Urothelium cell line (cell line): ENCODE measurements at regions not wholly inside any gene's neighbourhood (a gene's known extent, or its start where the extent isn't known, plus 50 kb on each side); places are given as distances from the start of the nearest gene placed in this dataset.
"Not testable (repeated sequence)": the region's sequence is repeated elsewhere in the genome, so short reads cannot be mapped to it uniquely, and the experiment has no call there.

Experiments
- DNase-seq: peaks from one replicate; pipeline ENCODE4 v3.0.0; 2011; ENCODE audit warnings: low spot score, mixed read lengths
- FAIRE-seq: peaks from 2 replicates; lab custom pipeline; 2011; peaks lifted over from hg19 to GRCh38; lab: Jason Lieb, UNC

DNA sequence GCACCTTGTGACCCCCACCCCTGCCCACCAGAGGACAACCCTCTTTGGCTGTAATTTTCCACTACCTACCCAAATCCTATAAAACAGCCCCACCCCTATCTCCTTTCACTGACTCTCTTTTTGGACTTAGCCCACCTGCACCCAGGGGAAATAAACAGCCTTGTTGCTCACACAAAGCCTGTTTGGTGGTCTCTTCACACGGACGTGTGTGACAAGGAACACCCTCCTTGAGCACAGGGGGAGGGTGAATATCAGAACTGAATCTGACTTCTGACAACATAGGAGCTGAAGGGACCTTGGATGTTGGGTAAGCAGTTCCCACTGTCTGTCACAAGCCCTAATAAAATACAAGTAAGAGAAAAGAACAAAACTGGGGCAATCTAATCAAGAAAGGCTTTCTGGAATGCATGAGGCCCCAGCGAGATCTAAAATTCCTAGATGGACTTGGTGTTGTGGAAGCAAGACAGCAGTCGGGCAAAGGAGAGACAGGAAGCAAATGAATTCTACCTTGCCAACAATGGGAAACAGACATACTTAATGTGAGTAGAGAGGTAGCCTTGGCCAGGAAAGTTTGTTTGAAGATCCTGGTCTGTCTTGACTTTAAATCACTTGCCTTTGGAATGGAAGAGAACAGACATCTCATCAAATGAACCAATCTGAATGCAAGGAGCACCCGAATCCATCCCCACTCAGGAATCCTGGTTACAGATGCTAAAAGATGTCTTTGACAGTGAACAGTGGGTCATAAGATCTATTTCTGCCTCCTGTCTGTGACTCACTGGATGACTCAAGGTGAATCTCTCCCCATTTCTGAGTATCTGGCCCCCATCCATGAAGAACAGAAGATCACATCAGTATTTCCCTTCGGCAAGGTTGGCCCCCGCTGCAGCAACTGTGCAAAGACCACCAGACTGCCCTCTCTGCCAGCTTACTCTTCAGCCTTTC, 53.3 kb downstream of the OLFML3 start:
- FAIRE-seq: peak; percentile 50
- peak; percentile 70 for DNase-seq

GRCh38 chr1:114033216-114033706, 54.0 kb downstream of the OLFML3 start:
- peak; percentile 61 for DNase-seq
- no peak for FAIRE-seq

DNA sequence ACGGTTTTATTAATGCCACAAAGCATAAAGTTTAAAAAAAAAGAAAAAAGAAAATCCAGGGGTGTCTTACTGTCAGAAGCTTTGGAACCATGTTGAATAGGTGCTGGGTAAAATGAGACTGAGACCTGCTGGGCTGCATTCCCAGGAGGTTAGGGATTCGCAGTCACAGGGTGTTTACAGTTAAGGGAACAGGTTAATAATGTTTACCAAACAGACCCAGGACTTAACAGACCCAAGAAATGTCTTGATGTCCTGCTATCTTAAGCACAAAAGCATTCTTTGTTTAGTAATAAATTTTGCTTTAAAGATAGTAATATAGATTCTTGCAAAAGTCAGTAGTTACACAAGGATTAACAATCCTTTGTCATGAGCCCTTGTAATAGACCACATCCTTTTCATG, 54.7 kb downstream of the OLFML3 start:
- FAIRE-seq (no peak), DNase-seq (no peak)

DNA sequence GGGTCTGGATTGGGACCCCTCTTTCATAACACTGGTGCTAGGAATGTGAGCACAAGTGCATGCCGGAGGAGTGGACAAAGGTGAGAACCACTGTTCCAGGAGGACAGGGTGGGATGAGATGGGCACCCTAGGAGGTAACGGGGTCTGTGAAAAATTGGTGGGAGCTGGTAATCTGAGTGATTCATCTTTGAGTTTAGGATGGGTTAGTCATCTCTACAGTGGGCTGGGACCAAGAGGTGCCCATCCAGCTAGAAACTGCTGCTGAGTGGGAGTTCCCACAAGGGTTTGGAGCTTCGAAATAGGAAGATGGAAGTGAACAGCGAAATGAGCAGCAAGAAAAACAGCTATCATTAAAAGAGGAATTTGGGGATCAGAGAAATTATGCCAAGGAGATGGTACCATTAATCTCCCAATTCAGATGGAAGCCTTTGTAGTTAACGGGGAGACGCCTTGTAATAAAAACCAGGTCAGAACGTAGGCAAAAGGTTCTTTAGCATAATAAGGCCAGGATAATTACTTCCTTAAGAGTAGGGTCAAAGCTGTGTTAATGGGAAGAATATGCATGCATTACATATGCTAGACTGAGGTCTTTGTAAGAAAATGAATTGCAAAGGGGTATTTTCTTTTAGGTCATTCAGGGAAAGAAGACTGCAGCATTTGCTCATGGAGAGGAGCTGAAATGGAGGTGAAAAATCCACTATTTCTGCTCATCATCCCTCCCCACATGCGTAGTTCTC, 55.5 kb downstream of the OLFML3 start:
- FAIRE-seq (no peak), DNase-seq (no peak)

DNA sequence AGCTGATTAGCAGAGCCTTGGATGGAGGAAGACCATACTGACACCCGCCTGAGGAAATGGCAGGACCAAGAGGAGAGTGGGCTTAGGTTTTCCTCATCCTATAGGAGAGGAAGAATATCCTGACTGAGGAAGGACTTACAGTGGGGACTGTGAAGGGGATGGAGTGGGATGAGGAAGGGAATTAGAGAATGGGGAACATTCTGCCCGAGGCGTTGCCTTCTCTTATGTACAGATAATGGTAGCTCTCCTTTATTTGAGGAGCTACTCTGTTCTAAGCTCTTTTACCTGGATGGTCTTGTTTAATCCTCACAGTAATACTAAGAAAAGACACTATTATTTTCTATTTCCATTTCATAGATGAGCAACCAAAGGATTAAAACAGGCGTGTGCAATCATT, 56.0 kb downstream of the OLFML3 start:
- no peak for FAIRE-seq
- DNase-seq: no peak

- FAIRE-seq: not testable (repeated sequence)
These were observed 57.8 kb downstream of the OLFML3 start for GRCh38 chr1:114036841-114037630.

DNA sequence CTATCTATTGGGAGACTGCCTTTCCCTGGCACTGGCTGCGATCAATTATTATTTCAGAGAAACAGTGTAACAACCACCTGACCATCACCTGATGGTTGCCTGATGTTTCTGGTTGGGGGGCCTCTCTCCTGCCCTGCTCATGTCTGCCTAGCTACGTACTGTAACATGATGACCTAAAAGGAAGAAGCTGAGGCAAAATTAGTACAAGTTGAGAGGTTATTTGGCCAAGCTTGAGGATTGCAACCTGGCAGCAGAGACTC, 58.3 kb downstream of the OLFML3 start:
- FAIRE-seq (no peak), DNase-seq (no peak)

More at GRCh38 chr1:114036841-114037630, 57.8 kb downstream of the OLFML3 start:
- DNase-seq: not testable (repeated sequence)

DNA sequence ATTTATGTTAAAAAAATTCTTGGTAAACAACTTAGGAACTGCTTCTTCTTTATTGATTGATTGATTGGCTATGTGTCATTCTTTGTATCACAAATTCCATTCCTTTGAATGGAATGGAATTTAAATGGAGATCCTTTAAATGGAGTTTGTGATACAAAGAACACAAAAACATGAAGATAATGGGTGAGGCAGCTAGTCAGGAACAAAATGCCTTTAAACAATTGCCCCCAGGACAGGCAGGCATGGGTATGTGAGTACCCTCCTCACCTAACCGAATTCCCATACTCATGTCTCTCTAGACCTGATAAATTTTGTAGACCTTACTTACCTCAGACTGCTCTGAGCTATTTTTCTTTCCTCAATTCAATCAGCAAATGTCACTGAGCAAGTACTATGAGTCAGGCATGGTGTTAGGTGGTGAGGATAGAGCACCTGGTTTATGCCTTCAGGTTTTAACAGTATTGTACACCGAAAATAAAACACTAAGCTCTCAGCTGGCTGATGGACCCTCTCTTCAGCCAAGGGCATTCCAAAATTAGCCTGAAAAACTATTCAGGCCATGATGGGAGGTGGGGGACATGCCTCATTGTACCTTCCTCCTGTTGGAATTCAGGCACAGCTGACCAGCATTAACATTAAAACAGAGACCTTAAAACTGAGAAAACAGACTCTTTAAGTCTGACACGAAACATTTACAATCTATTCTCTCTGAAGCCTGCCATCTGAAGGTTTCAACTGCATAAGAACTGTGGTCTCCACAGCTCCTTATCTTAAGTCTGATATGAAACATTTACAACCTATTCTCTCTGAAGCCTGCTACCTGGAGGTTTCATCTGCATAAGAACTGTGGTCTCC, 58.9 kb downstream of the OLFML3 start:
- no peak for DNase-seq
- no peak for FAIRE-seq
